GM18951 (cell line): ENCODE measurements at regions not wholly inside any gene's neighbourhood (a gene's known extent, or its start where the extent isn't known, plus 50 kb on each side); places are given as distances from the start of the nearest gene placed in this dataset.

Source experiments
- POLR2A ChIP-seq: IDR thresholded peaks from 4 replicates; pipeline ENCODE4 v1.6.1; 2011; ENCODE audit warnings: mild to moderate bottlenecking; ENCODE audit not compliant: insufficient read length, insufficient read depth; ENCODE audit errors: extremely low read depth
- in situ Hi-C: fragments of 300-500 bp; cut with MboI; formaldehyde crosslinking; loops from one replicate; pipeline ENCODE4 v1.12.0; 2022; ENCODE audit warnings: low sequenced_read_pairs, mixed read lengths, inconsistent platforms; ENCODE audit not compliant: unreplicated experiment

- in situ Hi-C loops = no loop called here
- no peak for TF ChIP-seq POLR2A
Measured at GRCh38 chr19:28846094-28846812, 366.7 kb downstream of the UQCRFS1 start.

- in situ Hi-C loops = no loop called here
Measured at GRCh38 chr19:28843761-28844492, 369.0 kb downstream of the UQCRFS1 start.

GRCh38 chr19:28841531-28841930, 371.4 kb downstream of the UQCRFS1 start:
- TF ChIP-seq POLR2A = no peak
- in situ Hi-C loops = no loop called here

More at GRCh38 chr19:28843761-28844492, 369.0 kb downstream of the UQCRFS1 start:
- no peak for TF ChIP-seq POLR2A

- in situ Hi-C loops = no loop called here
- TF ChIP-seq POLR2A = no peak
Measured at GRCh38 chr19:28840891-28841290, 372.1 kb downstream of the UQCRFS1 start.

- no peak for TF ChIP-seq POLR2A
- in situ Hi-C loops = no loop called here
Measured at GRCh38 chr19:28839455-28839854, 373.5 kb downstream of the UQCRFS1 start.

GRCh38 chr19:28838909-28839308, 374.0 kb downstream of the UQCRFS1 start:
- in situ Hi-C loops = no loop called here
- TF ChIP-seq POLR2A = no peak

- TF ChIP-seq POLR2A = no peak
- in situ Hi-C loops = no loop called here
Measured at GRCh38 chr19:28836421-28836820, 376.5 kb downstream of the UQCRFS1 start.

- TF ChIP-seq POLR2A = no peak
- in situ Hi-C loops = no loop called here
Measured at GRCh38 chr19:28834996-28835395, 378.0 kb downstream of the UQCRFS1 start.

GRCh38 chr19:28831462-28831861, 381.5 kb downstream of the UQCRFS1 start:
- no peak for TF ChIP-seq POLR2A
- in situ Hi-C loops = no loop called here

- in situ Hi-C loops = no loop called here
- TF ChIP-seq POLR2A = no peak
Measured at GRCh38 chr19:28829762-28830161, 383.2 kb downstream of the UQCRFS1 start.

- in situ Hi-C loops = no loop called here
Measured at GRCh38 chr19:28829359-28829758, 383.6 kb downstream of the UQCRFS1 start.

GRCh38 chr19:28828276-28828870, 384.6 kb downstream of the UQCRFS1 start:
- TF ChIP-seq POLR2A = no peak
- in situ Hi-C loops = no loop called here

More at GRCh38 chr19:28829359-28829758, 383.6 kb downstream of the UQCRFS1 start:
- no peak for TF ChIP-seq POLR2A

GRCh38 chr19:28827382-28827781, 385.6 kb downstream of the UQCRFS1 start:
- in situ Hi-C loops = no loop called here
- no peak for TF ChIP-seq POLR2A
